ENCODE measurements at regions not wholly inside any gene's neighbourhood (a gene's known extent, or its start where the extent isn't known, plus 50 kb on each side); places are given as distances from the start of the nearest gene placed in this dataset.
"Not testable (repeated sequence)": the region's sequence is repeated elsewhere in the genome, so short reads cannot be mapped to it uniquely, and the experiment has no call there.

DNA sequence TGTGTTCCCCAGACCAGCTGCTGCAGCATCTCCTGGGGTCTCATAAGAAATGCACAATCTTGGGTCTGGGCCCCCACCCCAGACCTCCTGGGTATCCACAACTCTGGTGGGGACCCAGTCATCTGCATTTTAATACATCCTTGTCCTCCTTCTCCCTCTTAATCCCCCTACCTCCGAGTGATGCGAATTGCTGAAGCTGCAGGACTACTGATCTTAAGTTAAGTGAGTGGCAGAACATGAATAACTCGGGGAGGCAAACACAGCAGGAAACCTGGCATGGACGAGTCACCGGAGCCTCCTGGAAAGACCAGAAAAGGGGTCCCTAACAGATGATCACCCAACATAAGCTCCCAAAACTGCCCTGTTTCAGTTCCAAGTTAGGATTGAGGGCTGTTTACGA is 283.2 kb upstream of the MGAT5 start:
- DNase-seq: no peak

DNA sequence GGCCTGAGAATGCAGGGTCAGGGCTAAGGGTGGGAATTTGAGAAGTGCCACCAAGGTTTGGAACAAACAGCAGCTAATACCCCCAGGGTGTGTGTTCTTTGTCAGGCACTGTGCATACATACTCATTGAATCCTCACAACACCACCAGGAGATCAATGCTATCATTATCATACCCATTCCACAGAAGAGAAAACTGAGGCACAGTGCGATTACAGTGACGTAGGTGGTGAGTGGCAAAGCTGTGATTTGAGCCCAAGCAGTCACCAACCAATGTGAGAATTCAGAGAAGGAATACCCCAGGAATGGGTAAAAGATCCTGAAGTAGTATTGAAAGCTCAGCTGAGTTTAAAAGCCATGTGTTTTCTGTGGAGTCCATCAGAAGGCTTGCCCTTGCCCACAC is 281.6 kb upstream of the MGAT5 start:
- no peak for DNase-seq

DNA sequence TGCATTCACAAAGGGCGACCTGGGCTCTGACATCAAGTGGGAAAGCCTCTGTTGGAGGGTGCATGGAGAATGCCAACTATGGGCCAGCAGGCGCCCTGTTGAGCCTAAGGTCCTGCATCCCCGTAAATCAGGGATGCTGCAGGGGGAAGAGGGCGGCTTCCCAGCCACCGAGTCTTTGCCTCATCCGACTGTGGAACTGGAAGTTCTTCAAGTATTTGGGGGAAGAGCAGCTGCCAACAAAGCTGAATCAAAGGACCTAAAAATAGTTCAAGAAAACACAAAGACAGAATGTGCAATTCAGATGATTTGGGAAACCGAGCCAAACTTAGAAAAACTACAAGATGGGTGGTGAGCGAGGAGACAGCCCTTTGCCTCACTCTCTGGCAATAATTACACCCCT is 281.1 kb upstream of the MGAT5 start:
- peak in 29 of 58 donors; percentile 5 to 63 (median 19) for DNase-seq

DNA sequence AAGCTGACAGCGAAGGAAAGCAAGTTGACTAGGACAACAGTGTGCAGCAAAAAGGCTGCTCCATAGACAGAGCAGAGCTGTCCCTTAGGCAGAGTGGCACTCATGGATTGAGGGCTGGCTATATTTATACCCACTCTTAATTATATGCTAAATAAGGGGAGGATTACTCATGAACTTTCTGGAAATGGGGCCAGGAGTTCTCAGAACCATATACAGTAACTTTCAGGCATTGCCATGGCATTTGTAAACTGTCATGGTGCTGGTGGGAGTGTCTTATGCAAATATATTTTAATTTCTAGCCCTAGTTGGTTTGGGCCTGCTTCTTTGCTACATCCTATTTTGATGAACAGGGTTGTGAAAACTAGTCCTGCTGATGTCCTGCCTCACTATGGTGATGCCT is 279.5 kb upstream of the MGAT5 start:
- no peak for DNase-seq

DNA sequence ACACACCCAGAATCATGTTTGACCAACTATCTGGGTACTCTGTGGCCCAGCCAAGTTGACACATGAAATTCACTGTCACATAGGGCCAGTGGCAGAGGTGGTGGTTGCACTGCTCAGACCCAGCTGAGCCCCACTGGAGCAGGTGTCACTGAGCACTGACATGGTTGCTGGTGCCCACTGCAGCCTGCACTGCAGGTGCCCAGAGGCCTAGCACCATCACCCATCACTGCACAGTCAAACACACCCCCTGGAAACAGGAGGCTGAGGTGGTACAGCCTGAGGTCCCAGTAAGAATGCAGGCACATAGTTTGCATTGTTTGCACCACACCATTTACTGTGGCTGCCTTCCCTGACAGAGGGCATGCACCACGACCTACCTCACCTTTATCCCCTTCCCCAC is 278.7 kb upstream of the MGAT5 start:
- no peak for DNase-seq

DNA sequence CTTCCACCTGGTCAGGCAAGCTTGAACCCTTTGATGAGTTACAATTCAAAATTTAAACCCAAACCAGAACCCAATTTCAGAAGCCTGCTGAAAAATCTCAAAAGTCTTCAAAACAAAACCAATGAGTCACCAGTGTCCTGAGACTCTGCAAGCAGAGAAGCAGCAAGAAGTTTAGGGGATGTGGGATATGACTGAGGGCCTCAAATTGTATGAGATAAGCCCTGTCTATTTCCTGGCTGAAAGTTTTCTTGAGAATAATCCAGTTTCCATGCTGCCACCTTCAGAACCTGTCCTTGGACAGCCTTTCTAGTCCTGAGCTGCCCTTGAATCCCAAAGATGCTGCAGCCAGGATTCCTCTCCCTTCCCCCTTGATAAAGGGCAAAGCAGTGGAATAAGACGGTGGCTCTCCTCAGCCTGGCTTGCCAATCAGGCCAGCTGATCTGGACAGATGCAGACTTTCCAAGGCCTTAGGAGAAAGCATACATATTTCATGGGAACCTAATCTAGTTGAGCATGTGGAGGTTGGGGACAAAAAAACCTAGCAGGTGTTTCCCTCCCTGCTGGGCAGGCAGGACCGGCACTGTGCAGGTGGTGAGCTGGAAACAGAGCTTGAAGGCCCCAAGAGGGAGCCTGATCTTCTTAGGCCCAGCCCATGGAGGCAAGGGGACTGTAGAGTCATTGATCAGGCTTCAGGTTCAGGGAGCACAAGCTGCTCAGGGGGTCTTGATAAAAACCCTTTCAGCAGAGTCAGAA is 278.0 kb upstream of the MGAT5 start:
- DNase-seq: no peak

DNA sequence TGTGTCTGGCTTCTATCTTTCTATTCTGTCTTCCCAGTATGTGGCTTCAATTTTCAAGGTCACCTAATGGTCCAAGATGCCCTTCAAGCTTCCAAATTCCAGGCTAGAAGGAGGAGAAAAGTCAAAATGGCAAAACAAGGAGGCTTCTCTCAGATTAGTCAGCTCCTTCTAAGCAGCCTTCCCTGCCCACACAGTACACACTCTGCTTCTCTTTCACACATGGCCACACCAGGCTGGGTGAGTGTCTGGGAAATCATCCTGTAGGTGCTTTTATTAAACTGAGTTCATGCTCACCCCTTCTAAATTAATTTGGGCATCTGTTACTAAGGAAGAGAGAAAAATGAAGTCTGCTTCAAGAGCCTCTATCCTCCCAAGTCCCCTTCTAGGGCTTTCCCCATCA is 277.2 kb upstream of the MGAT5 start:
- DNase-seq: peak in 5 of 58 donors; percentile 5 to 60 (median 17)

DNA sequence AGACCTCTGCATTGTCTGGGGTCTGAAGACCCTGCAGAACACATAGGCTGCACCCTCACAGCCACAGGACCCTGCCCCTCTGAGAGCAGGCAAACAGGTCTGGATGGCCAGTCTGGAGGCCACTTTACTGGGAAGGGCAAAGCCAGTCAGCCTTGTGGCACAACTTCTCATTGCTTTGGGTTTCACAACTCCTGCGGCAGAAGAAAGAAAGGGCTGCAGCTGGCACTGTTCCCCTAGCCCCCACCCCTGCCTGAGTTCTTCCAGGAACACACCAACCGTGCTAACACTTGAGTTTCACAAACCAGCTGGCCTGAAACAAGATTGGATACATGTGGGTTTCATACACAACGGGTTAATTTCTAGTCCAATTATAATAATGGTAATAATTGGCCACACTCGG is 276.5 kb upstream of the MGAT5 start:
- DNase-seq: peak in 7 of 58 donors; percentile 4 to 34 (median 13)

DNA sequence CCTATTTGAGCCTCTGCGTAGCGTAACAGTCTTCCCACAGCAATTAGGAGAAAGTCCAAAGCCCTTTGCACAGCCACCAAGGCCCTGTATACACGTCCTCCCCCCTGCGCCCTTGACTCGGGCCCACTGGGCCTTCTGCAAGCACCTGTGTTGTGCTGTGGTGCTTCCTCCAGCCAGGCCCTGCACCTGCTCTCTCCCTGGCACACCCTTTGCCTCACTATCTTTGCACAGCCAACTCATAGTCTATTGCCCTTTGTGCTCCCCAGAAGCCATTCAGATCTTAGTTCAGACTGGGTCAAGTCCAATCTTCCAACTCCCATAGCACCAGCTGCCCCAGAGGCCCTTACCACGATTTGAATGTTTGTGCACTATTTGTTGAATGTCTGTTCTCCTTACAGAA is 271.6 kb upstream of the MGAT5 start:
- DNase-seq: no peak

DNA sequence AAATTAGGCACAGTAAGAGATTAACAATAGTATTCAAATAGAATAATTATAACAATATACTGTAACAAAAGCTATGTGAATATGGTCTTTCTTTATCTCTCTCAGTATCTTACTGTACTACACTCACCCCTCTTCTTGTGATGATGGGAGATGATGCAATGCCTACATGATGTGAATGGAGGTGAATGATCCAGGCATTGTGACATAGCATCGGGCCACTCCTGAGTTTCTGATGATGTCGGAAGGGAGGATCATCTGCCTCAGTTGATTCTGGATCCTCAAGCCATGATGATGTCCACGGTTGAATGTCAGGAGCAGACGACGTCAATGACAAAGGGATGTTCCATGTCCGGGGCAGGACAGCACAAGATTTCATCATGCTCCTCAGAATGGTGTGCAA is 268.3 kb upstream of the MGAT5 start:
- no peak for DNase-seq

DNA sequence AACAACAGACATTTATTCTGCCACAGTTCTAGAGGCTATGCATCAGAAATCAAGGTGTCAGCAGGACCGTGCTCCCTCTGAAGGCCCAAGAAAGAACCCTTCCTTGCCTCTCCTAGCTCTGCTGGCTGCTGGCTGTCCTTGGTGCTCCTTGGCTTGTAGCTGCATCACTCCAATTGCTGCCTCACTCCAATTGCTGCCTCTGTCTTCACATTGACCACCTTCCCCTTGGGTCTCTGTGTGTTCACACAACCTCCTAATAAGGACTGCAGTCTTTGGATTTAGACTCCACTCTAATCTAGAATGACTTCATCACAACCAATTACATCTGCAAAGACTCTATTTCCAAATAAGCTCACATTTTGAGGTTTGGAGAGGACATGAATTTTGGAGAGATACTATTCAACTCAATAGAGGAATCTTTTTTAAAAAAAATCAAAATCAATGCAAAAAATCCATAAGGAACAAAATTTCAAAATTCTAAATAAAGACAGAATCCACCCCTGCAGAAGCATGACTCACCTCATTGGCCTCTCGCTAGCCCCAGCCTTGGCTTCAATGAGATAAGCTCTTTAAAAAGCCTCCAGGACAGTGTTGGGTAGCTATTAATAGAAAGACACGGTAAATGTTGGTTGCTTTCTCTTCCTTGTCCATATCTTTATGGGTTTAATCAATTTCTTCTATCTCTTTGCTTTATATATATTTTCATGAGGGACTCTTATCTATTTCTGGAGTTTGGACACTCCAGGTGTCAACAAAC is 267.6 kb upstream of the MGAT5 start:
- no peak for DNase-seq

DNA sequence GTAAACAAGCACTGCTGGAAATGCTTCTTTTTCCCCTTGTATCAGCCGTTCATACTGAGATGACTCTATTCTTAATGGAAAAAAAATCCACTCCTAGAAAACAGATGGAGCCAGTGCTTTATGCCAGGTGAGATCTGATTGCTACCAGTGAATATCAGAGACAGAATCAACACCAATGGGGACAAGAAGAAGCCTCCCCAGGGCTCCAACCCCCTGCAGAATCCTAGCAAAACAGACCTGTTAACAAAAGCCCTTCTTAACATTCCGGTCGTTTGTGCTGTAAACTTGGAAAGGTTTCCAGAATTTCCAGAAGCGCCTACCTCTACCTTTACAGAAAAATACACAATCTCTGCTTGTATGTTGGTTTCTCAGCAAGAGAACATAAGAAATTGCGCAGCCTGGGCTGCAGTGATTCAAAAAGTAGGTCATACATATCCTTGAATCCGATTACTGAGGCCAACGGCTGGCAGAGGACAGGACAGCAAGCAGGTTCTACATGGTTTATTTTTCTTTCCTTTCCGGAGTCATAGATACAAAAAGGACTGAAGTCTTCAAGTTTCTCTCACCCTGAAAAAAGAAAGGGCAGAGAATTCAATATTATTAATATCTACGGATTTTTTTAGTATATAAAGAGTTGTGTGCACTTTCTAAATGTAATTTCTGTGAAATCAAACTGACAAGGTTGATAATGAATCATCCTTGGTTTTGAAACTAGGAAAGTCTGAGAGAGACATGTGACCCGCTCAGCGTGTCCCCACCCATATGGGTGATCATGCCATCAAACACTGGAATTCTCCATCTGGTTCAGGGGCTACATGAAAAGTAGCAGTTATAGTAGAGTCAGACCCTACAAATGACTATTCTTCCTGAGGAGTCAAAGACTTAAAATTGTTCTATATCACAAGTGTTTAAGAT is 266.7 kb upstream of the MGAT5 start:
- no peak for DNase-seq

DNA sequence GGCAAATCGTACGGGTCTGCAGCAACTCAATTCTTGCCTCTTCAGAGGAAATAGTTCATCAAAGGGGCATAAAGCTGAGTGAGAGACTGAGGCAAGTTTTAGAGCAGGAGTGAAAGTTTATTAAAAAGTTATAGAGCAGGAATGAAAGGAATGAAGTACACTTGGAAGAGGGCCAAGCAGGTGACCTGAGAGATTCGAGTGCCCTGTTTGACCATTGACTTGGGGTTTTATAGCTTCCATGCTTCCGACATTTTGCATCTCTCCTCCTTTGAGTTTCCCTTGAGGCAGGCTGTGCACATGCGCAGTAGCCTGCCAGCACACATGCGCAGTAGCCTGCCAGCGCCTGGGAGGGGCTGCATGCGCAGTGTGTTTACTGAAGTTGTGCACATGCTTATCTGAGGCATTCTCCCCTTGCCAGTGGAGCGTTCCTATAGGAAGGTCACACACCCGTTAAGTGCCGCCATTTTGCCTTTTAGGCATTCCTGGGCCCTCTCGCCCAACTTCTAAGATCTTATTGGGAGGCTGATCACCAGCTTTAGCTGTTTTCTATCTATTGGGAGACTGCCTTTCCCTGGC is 265.5 kb upstream of the MGAT5 start:
- DNase-seq: no peak

DNA sequence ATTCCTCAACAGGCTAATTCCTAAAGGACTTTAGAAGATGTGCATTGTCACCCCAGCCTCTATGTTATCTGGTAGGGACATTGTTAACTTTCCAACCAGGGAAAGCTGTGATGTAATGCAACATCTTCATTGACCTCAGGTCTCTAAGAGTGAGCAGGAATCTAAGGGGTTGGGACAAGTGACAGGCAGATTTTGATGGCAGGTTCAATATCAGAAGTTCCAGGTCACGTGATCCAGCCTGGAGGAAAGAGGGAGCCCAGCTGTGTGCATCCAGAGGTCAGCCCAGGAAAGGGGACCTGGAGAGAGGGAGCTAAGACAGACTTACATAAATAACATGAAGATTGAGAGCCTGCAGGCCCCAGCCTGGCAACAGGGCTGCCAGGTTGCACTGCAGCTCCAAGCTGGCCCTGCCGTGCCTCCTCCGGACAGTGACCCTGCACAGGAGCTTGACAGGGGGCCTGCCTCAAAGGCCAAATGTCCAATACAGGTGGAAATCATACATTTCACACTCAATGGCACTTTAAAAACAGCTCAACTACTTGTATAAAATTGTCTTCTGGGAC is 262.2 kb upstream of the MGAT5 start:
- no peak for DNase-seq

DNA sequence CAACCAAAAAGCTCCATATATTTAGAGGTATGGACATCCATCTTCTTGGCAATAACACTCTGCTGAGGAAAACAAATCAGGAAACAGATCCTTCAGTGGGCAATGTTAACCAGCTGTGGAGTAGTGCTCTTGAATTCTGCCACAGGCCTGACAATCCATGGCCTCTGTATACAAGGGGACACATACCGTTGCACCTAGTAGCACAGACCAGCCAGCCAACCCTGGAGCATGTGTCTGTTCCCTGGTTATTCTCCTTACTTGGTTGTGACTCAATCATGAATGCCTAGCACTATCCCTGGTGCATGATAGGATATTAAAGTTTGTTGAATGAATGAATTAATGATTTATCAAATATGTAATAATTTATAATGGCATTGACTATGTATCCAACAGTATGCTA is 261.4 kb upstream of the MGAT5 start:
- DNase-seq: no peak

DNA sequence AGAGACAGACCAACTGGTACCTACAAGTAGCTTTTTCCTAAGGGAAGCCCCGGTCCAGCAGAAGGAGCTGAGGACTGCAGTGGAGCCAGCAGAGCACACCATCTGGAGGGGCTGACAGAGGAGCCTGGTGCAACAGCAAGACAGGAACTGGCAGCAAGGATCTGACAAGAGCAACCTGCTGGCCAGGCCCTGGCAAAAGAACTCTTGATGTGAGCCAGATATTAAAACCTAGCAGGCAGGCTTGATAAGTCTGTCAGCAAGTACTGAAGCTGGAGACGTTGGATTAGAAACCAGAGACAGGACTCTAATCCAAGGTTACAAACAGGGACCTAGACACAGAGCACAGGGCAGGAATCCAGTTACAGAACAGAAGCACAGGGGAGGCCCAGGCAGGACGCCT is 260.7 kb upstream of the MGAT5 start:
- no peak for DNase-seq

DNA sequence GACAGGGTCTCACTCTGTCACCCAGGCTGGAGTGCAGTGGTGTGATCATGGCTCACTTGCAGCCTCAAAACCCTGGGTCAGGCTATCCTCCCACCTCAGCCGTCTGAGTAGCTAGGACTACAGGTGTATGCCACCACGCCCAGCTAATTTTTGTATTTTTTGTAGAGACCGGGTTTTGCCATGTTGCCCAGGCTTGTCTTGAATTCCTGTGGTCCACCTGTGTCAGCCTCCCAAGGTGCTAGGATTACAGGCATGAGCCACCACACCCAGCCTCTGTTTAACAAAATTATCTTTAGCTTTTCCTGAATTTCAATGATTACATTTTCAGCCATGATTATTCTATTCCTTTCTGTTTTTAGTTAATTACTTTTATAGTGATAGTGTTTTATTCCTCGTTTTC is 255.1 kb upstream of the MGAT5 start:
- not testable (repeated sequence) for DNase-seq

DNA sequence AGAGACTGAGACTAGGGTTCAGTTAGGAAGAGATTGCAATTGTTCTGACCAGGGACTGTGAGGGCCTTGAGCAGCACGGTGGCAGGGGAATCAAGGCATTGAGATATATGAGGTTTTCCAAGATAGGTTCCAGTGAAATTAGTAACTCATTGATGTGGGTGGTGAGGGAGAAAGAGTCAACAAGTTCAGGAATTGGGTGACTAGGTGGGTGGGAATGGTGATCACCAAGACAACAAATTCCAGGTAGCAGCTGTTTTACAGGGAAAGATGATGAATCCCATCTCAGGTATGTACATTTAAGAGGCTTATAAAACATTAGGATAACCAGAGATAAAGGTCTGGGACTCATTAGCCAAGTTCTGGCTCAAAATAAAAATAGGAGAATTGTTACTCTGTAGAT is 251.5 kb upstream of the MGAT5 start:
- no peak for DNase-seq

DNA sequence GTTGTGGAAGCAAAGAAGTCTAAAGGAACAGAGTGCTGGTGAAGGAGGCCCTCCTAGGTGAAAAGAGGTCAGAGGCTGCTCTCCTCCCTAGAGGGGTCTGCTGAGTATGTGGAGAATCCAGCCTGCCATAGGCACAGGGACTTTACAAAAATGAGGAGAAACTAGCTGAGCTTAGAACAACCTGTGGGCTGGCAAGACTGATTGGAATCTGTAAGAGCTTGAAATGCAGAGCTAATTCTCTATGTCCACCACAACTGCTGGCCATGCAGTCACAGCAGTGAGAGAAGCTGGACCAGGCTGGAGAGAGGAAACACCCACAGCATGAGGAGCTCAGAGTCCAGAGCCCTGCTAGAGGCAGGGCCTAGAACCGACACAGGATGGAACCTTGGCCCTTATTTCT is 251.0 kb upstream of the MGAT5 start:
- DNase-seq: no peak

DNA sequence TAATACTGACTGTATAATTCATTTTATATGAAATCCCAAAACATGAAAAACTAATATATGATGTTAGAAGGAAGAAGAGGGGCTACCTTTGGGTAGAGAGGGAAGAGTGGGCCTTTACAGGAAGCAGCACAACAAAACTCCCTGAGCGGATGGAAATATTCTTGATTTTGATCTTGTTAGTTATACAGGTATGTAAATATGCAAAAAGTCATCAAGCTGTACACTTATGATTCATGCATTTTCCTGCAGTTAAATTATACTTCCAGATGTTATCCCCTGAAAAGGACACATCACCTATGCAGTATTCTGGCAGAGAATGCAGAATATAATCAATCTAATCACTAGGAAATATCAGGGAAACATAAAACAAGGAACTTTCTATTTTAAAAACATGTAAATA is 249.4 kb upstream of the MGAT5 start:
- DNase-seq: no peak

DNA sequence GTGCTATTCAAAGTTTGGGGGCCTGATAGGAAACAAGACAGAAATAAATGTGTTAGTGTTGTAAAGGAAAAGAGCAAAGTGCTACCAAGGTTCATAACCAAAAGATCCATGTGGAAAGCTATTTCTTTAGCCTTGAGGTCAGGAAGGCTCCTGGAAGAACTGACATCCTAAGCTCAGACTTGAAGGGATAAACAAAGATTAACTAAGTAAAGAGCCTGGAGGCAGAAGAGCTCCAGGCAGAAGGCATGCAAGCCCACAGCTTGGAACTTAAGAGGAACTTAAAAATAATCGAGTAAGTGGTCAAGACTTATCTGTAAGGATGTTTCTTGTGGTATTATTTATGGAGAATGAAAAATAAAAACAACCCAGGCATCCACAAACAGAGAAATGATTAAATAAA is 245.0 kb upstream of the MGAT5 start:
- DNase-seq: no peak
